ENCODE measurements at regions not wholly inside any gene's neighbourhood (a gene's known extent, or its start where the extent isn't known, plus 50 kb on each side); places are given as distances from the start of the nearest gene placed in this dataset.

DNA sequence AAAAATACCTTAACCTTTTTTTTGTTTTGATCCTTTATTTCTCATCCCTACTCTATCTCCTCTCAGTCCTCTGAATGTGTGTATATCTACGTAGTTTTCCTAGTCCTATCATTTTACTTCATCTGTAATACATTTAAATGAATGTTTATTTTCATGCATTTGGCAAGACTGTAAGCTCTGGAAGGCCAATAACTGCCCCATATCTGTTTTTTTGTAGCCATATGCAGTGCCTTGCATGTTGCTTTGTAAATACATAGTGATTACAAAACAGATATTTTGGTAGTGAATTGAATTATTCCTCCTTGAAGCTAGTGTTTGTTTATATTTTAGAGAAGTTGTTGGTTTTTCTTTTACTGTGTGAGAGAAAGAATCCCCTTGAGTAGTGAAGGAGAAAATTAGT, 450.2 kb downstream of the PCDH18 start:
- TF ChIP-seq SIN3A (IDR thresholded peaks at IDR 0.05; ENCODE audit: low read depth, low read length), result no peak
- no peak for TF ChIP-seq RFX5 (IDR thresholded peaks at IDR 0.05; ENCODE audit: low read depth, low read length)
- no peak for TF ChIP-seq SUPT20H (IDR thresholded peaks at IDR 0.05; ENCODE audit: borderline replicate concordance, control insufficient read depth, low read depth, low read length)
- TF ChIP-seq, protein P1, sequence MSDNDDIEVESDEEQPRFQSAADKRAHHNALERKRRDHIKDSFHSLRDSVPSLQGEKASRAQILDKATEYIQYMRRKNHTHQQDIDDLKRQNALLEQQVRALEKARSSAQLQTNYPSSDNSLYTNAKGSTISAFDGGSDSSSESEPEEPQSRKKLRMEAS (IDR thresholded peaks at IDR 0.05; ENCODE audit: low read depth, low read length), result no peak
- TF ChIP-seq, protein P2, sequence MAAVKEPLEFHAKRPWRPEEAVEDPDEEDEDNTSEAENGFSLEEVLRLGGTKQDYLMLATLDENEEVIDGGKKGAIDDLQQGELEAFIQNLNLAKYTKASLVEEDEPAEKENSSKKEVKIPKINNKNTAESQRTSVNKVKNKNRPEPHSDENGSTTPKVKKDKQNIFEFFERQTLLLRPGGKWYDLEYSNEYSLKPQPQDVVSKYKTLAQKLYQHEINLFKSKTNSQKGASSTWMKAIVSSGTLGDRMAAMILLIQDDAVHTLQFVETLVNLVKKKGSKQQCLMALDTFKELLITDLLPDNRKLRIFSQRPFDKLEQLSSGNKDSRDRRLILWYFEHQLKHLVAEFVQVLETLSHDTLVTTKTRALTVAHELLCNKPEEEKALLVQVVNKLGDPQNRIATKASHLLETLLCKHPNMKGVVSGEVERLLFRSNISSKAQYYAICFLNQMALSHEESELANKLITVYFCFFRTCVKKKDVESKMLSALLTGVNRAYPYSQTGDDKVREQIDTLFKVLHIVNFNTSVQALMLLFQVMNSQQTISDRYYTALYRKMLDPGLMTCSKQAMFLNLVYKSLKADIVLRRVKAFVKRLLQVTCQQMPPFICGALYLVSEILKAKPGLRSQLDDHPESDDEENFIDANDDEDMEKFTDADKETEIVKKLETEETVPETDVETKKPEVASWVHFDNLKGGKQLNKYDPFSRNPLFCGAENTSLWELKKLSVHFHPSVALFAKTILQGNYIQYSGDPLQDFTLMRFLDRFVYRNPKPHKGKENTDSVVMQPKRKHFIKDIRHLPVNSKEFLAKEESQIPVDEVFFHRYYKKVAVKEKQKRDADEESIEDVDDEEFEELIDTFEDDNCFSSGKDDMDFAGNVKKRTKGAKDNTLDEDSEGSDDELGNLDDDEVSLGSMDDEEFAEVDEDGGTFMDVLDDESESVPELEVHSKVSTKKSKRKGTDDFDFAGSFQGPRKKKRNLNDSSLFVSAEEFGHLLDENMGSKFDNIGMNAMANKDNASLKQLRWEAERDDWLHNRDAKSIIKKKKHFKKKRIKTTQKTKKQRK (IDR thresholded peaks at IDR 0.05; ENCODE audit: low read depth, low read length), result no peak
- no peak for TF ChIP-seq CTCF (IDR thresholded peaks at IDR 0.05 in 2 of 3, conservative IDR thresholded peaks at IDR 0.05 in 1 of 3; ENCODE audit: control insufficient read depth in 2 of 3, extremely low read depth in 1 of 3, insufficient read depth in 1 of 3, low read depth in 3 of 3, low read length in 3 of 3)
- TF ChIP-seq RB1 (IDR thresholded peaks at IDR 0.05; ENCODE audit: borderline replicate concordance), result no peak
- TF ChIP-seq BHLHE40 (IDR thresholded peaks at IDR 0.05; ENCODE audit: borderline replicate concordance in 1 of 2, low read depth in 2 of 2, low read length in 1 of 2), result no peak
- TF ChIP-seq KAT2A (conservative IDR thresholded peaks at IDR 0.05; ENCODE audit: control insufficient read depth, low read depth, low read length), result no peak
- TF ChIP-seq SPI1 (IDR thresholded peaks at IDR 0.05; ENCODE audit: borderline replicate concordance, insufficient read depth, low read depth, low read length), result no peak
- no peak for TF ChIP-seq CHD2 (IDR thresholded peaks at IDR 0.05; ENCODE audit: borderline replicate concordance, low read depth, low read length)
- TF ChIP-seq CHD1 (IDR thresholded peaks at IDR 0.05; ENCODE audit: low read depth, low read length), result no peak
- TF ChIP-seq CEBPB (IDR thresholded peaks at IDR 0.05; ENCODE audit: borderline replicate concordance in 1 of 2, low read depth in 2 of 2, low read length in 2 of 2), result no peak
